Iris pigment epithelial cell (primary cell): ENCODE measurements at regions not wholly inside any gene's neighbourhood (a gene's known extent, or its start where the extent isn't known, plus 50 kb on each side); places are given as distances from the start of the nearest gene placed in this dataset.

Experiments
- DNase-seq: peaks from one replicate; pipeline ENCODE4 v3.0.0-alpha.2; 2011; ENCODE audit warnings: low read depth

- DNase-seq: no peak
Measured at GRCh38 chr5:125203912-125204311, 457.5 kb upstream of the ZNF608 start.

- DNase-seq: no peak
Measured at GRCh38 chr5:125205601-125206225, 459.3 kb upstream of the ZNF608 start.

- DNase-seq: no peak
Measured at GRCh38 chr5:125207856-125208255, 461.4 kb upstream of the ZNF608 start.

- DNase-seq: no peak
Measured at GRCh38 chr5:125209650-125210049, 463.2 kb upstream of the ZNF608 start.

GRCh38 chr5:125210242-125210947, 464.0 kb upstream of the ZNF608 start:
- no peak for DNase-seq

GRCh38 chr5:125214080-125214479, 467.6 kb upstream of the ZNF608 start:
- no peak for DNase-seq

- no peak for DNase-seq
Measured at GRCh38 chr5:125215593-125215992, 469.2 kb upstream of the ZNF608 start.

GRCh38 chr5:125219710-125220109, 473.3 kb upstream of the ZNF608 start:
- no peak for DNase-seq

- no peak for DNase-seq
Measured at GRCh38 chr5:125220284-125220683, 473.8 kb upstream of the ZNF608 start.

GRCh38 chr5:125222597-125223240, 476.3 kb upstream of the ZNF608 start:
- DNase-seq: no peak

- DNase-seq: no peak
Measured at GRCh38 chr5:125225424-125225823, 479.0 kb upstream of the ZNF608 start.

- no peak for DNase-seq
Measured at GRCh38 chr5:125226825-125227224, 480.4 kb upstream of the ZNF608 start.

GRCh38 chr5:125227333-125228095, 481.1 kb upstream of the ZNF608 start:
- peak; percentile 70 for DNase-seq

- no peak for DNase-seq
Measured at GRCh38 chr5:125228363-125229070, 482.1 kb upstream of the ZNF608 start.

GRCh38 chr5:125229556-125229955, 483.1 kb upstream of the ZNF608 start:
- no peak for DNase-seq

- DNase-seq: peak; percentile 82
Measured at GRCh38 chr5:125232779-125233230, 486.4 kb upstream of the ZNF608 start.

- DNase-seq: no peak
Measured at GRCh38 chr5:125233944-125234343, 487.5 kb upstream of the ZNF608 start.

- no peak for DNase-seq
Measured at GRCh38 chr5:125236007-125236406, 489.6 kb upstream of the ZNF608 start.

- no peak for DNase-seq
Measured at GRCh38 chr5:125236981-125237380, 490.5 kb upstream of the ZNF608 start.

GRCh38 chr5:125244531-125244930, 498.1 kb upstream of the ZNF608 start:
- no peak for DNase-seq

GRCh38 chr5:125245216-125245615, 498.8 kb upstream of the ZNF608 start:
- DNase-seq: no peak

- no peak for DNase-seq
Measured at GRCh38 chr5:125249400-125249799, 503.0 kb upstream of the ZNF608 start.
